ENCODE measurements at regions not wholly inside any gene's neighbourhood (a gene's known extent, or its start where the extent isn't known, plus 50 kb on each side); places are given as distances from the start of the nearest gene placed in this dataset.

DNA sequence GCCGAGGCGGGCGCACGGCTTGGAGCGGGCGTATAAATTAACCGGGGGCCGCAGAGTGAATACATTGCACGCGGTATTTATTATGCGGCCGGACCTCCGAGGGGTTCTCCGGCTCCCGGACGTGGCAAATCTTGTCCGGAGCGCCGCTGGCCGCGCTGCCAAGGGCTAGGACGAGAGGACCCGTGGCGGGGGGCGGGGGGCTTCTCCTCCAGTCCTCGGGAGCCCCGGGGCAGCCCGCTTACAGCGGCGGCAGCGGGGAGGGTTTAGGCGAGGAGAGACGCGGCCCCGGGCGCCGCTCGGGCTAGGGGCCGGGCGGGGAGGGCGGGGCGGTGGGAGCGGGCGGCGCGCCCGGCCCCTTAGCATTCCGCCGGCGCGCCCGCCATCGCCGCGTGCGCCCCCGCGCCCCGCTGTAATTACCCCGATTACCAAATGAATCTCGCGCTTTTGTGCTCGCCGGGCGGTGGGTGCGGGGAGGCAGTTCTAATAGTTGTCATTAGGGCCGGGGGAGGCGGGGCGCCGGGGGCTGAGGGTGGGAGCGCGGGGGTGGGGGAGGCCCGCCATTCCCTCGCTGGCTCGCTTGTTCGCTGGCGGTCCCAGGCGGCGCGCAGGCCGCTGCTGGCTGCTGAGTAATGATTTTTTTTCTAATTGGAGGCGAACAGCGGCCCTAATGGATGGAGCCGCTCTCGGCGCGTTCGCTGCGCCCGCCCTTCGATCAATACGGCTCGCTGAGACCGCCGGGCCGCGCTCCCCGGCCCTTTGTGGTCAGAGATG lies 276.6 kb downstream of the BCOR start:
- DNase-seq = peak; percentile 50 to 55
- no peaks in the 10 kb centered on the region for H3K27me3 ChIP-seq
- H3K36me3 ChIP-seq = no peaks in the 10 kb centered on the region
- H3K27ac ChIP-seq = peak overlapping the region in 1 of 3 donors; percentile 68
- H3K9me3 ChIP-seq = no peaks in the 10 kb centered on the region
- WGBS, 2 donors = 1 to 5% methylated on average over 23 to 32 of the region's 98 CpGs
- peak overlapping the region in 1 of 3 donors; percentile 27 for H3K4me3 ChIP-seq (replicated peaks in 1 of 3)
- intact Hi-C loops (cut with DNase I) = no loop called here
- H3K4me1 ChIP-seq = peaks cover 0 to 7% of the 10 kb centered on the region in 2 donors
- TF ChIP-seq, protein P1, sequence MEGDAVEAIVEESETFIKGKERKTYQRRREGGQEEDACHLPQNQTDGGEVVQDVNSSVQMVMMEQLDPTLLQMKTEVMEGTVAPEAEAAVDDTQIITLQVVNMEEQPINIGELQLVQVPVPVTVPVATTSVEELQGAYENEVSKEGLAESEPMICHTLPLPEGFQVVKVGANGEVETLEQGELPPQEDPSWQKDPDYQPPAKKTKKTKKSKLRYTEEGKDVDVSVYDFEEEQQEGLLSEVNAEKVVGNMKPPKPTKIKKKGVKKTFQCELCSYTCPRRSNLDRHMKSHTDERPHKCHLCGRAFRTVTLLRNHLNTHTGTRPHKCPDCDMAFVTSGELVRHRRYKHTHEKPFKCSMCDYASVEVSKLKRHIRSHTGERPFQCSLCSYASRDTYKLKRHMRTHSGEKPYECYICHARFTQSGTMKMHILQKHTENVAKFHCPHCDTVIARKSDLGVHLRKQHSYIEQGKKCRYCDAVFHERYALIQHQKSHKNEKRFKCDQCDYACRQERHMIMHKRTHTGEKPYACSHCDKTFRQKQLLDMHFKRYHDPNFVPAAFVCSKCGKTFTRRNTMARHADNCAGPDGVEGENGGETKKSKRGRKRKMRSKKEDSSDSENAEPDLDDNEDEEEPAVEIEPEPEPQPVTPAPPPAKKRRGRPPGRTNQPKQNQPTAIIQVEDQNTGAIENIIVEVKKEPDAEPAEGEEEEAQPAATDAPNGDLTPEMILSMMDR (IDR thresholded peaks at IDR 0.05) = no peak
- TF ChIP-seq POLR2A (IDR thresholded peaks at IDR 0.05) = no peak

DNA sequence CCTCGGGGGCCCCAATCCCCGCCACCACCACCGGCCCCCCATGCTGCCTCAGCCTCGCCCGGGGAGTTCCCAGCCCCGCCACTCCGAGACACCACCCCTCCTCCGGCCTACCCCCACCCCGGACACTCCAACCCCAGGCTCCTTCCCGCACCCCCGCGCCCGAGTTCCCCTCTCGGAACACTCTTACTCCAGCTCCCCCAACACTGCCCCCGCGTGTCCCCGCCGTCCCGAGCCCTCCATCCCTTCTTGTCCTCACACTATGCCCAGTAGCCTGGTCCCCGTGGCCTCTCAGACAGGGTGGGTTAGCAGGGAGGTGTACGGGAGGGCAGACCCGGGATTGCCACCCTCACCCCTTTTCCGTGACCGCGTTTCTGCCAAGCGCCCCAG lies 276.1 kb downstream of the BCOR start:
- DNase-seq = no peak
- 51 to 81% methylated on average over 6 to 10 of the region's 26 CpGs for WGBS, 2 donors
- H3K9me3 ChIP-seq = no peaks in the 10 kb centered on the region
- no peaks in the 10 kb centered on the region for H3K27me3 ChIP-seq
- no peak overlapping the region for H3K27ac ChIP-seq
- intact Hi-C loops (cut with DNase I) = no loop called here
- H3K36me3 ChIP-seq = no peaks in the 10 kb centered on the region
- peaks cover 0 to 7% of the 10 kb centered on the region in 2 donors for H3K4me1 ChIP-seq
- peak overlapping the region in 1 of 3 donors; percentile 27 for H3K4me3 ChIP-seq (replicated peaks in 1 of 3)
- TF ChIP-seq, protein P1 (IDR thresholded peaks at IDR 0.05) = no peak
- TF ChIP-seq POLR2A (IDR thresholded peaks at IDR 0.05) = no peak

DNA sequence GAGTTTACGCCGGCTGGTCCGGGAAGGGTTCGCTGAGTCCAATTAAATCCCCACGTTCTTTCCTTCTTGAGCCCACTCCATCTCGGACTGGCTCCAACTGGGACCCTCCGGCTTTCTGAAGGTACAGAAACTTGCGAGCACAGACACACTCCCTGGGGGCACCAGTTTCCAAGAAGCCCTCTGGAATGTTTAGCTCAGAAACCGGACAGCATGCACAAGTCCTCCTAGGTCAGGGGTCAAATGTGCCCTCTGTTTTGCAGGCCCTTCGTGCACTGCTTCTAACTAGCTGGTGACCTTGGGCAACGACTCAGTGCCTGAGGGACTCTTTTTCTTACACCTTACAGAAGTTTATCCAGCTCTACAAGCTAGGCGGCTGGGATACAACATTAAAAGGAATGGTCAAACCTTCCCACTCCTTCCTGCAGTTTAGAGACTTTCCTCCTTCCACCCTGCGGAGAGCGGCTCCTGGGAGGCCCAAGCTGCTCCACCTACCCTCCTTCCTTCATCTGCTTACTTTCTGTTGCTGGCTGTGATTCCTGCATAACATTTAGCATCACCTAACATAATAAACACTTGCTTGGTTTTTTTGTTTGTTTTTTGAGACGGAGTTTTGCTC lies 275.5 kb downstream of the BCOR start:
- Histone ChIP-seq H3K27me3 (no peaks in the 10 kb centered on the region), H3K4me3 (replicated peaks in 1 of 3) (no peak overlapping the region), H3K36me3 (no peaks in the 10 kb centered on the region), H3K9me3 (no peaks in the 10 kb centered on the region), H3K4me1 (peaks cover 0 to 7% of the 10 kb centered on the region in 2 donors), H3K27ac (no peak overlapping the region)
- no peak for DNase-seq
- WGBS, 2 donors = 93 to 97% methylated on average over 6 to 11 of the region's 15 CpGs
- TF ChIP-seq, protein P1 (IDR thresholded peaks at IDR 0.05) = no peak
- no peak for TF ChIP-seq POLR2A (IDR thresholded peaks at IDR 0.05)
- intact Hi-C loops (cut with DNase I) = no loop called here

DNA sequence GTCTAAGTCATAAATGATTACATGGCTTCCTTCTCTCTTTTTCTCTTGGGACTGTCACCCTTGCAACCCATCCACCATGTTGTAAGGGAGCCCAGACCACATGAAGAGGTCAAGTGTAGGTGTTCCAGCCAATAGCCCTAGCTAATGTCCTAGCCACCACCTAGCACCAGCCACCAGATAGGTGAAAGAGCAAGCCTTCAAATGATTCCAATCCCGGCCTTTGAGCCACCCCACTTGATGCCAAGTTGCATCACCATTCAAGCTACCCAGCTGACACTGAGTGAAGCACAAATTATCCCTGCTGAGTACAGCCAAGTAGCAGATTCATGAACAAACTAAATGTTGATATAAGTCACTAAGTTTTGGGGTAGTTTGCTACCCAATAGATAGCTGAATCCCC lies 274.3 kb downstream of the BCOR start:
- Histone ChIP-seq H3K36me3 (no peaks in the 10 kb centered on the region), H3K27me3 (no peaks in the 10 kb centered on the region), H3K27ac (no peak overlapping the region), H3K4me1 (peaks cover 0 to under 1% of the 10 kb centered on the region in 2 donors), H3K9me3 (no peaks in the 10 kb centered on the region), H3K4me3 (replicated peaks in 1 of 3) (no peak overlapping the region)
- DNase-seq = no peak
- intact Hi-C loops (cut with DNase I) = no loop called here
- TF ChIP-seq POLR2A (IDR thresholded peaks at IDR 0.05) = no peak
- TF ChIP-seq, protein P1 (IDR thresholded peaks at IDR 0.05) = no peak
- WGBS, 2 donors = 100% methylated on average over 1 of the region's 1 CpG

DNA sequence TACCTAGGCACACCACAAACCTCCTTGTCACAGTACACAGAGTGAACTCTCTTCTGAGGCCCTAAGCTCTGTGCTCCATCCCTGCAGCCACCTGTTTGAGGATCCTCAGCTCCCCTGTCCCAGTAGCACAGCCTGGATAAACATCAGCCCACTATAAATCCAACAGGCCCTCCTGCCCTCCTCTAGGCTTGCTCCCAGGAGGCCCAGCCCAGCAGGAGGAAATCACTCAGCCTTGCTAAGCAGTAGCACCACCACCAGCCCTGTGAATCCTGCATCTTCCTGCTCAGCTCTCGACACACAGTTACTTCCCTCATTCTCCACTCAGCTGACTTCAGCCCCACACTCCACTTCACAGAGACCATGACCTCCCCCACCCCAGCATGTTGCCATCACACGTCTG lies 273.9 kb downstream of the BCOR start:
- WGBS, 2 donors = 72 to 79% methylated on average over 2 of the region's 2 CpGs
- Histone ChIP-seq H3K36me3 (no peaks in the 10 kb centered on the region), H3K27me3 (no peaks in the 10 kb centered on the region), H3K4me3 (replicated peaks in 1 of 3) (no peak overlapping the region), H3K27ac (no peak overlapping the region), H3K4me1 (no peaks in the 10 kb centered on the region), H3K9me3 (no peaks in the 10 kb centered on the region)
- DNase-seq = no peak
- intact Hi-C loops (cut with DNase I) = no loop called here
- TF ChIP-seq, protein P1 (IDR thresholded peaks at IDR 0.05) = no peak
- no peak for TF ChIP-seq POLR2A (IDR thresholded peaks at IDR 0.05)

All from thyroid gland (tissue), 4 donors.